ENCODE measurements at regions not wholly inside any gene's neighbourhood (a gene's known extent, or its start where the extent isn't known, plus 50 kb on each side); places are given as distances from the start of the nearest gene placed in this dataset.

DNA sequence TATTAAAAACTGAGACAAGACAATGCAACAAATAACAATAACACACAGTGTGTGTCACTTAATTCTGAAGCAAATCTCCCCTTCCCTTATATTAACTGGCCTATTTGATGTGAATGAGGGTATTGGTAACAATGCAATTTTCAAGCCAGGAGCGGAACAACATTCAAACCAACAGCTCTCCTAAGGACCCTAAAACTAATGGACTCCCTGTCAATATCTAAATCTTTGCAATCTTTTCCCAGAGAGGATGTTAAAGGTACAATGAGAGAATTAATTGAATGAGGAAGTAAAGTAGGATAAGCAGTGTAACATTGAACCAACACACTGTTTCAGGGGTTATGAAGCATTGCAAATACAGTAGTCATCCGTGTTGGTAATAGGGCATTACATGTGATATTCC is 311.7 kb downstream of the HTR1A start:
- Histone ChIP-seq H3K9me3 (ENCODE audit: insufficient read depth, low read depth, low read length) (no peaks in the 10 kb centered on the region), H3K27me3 (ENCODE audit: insufficient read depth, low read length) (no peaks in the 10 kb centered on the region), H3K27ac (ENCODE audit: low read depth, low read length) (no peak overlapping the region), H3K4me3 (ENCODE audit: low read length) (no peak overlapping the region), H3K9ac (ENCODE audit: low read depth, low read length) (no peak overlapping the region), H3K4me1 (ENCODE audit: insufficient read depth, low read length) (no peaks in the 10 kb centered on the region), H3K36me3 (ENCODE audit: insufficient read depth, low read length) (no peaks in the 10 kb centered on the region)
- WGBS: 100% methylated on average over 1 of the region's 2 CpGs

DNA sequence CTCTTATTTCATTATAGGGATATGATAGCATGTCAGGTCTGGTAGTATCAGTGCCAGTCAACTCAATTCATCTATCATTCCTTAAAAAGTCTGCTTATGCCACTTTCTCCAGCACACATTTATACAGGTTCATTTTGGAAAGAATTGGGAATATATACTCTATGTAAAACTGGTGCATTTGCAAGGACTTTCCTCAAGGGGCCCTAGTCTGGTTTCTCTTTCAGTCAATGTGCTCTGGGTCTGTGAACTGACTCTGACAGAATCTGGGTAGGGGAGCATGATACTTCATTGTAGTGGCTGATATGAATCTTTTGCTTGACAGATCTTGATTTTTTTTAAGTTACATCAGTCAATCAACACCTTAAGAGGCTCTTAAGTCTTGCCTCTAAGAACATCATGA is 313.9 kb downstream of the HTR1A start:
- Histone ChIP-seq H3K4me3 (ENCODE audit: low read length) (no peak overlapping the region), H3K4me1 (ENCODE audit: insufficient read depth, low read length) (no peaks in the 10 kb centered on the region), H3K36me3 (ENCODE audit: insufficient read depth, low read length) (no peaks in the 10 kb centered on the region), H3K9me3 (ENCODE audit: insufficient read depth, low read depth, low read length) (no peaks in the 10 kb centered on the region), H3K27me3 (ENCODE audit: insufficient read depth, low read length) (no peaks in the 10 kb centered on the region), H3K27ac (ENCODE audit: low read depth, low read length) (no peak overlapping the region), H3K9ac (ENCODE audit: low read depth, low read length) (no peak overlapping the region)

DNA sequence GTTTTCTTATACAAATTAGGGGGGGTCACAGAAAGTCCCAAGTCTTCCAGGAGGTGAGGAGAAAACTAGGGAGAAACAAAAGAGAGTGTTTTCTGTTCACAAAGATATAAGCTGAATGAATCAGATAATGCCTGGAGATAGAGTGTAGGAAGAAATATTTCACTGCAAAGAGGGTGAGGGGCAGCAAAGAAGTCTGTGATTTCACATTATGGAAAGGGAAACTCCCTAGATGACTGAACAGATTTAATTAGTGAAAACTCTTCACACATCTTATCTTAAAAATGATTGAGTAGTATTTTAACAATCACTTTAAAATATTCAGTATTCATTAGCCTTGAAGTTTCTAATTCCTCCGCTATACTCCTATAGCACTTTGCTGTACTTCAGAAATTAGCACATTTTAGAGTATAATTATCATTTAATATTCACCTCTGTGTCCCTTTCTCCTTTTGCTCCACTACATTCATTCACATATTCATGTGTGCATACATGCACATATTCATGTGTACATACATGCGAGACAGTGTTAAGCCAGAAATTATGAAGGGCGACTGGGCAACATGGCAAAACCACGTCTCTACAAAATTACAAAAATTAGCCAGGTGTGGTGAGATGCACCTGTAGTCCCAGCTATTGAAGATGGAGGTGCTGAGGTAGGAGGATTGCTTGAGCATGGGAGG is 332.2 kb downstream of the HTR1A start:
- no peak overlapping the region for H3K4me3 ChIP-seq (ENCODE audit: low read length)
- no peaks in the 10 kb centered on the region for H3K27me3 ChIP-seq (ENCODE audit: insufficient read depth, low read length)
- no peaks in the 10 kb centered on the region for H3K36me3 ChIP-seq (ENCODE audit: insufficient read depth, low read length)
- no peak overlapping the region for H3K27ac ChIP-seq (ENCODE audit: low read depth, low read length)
- no peaks in the 10 kb centered on the region for H3K9me3 ChIP-seq (ENCODE audit: insufficient read depth, low read depth, low read length)
- WGBS: 100% methylated on average over 4 of the region's 4 CpGs
- H3K9ac ChIP-seq (ENCODE audit: low read depth, low read length): no peak overlapping the region
- H3K4me1 ChIP-seq (ENCODE audit: insufficient read depth, low read length): no peaks in the 10 kb centered on the region

DNA sequence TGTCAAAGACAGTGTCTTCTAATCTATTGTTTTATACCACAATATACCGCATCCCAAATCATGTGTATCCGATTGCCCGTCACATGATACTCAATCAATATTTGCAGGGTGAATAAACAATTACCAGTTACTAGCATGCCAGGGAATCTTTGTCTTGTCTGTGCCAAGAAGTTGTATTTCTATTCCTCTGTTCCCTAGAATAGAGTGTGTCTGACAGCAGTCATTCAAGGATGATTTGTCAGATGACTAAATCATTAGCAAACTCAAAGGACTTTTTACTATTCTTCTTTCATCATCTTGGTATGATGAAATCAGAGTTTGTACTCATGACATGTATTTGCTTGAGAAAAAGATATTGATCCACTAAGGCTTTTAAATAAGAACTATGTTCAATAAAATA is 348.8 kb downstream of the HTR1A start:
- H3K4me1 ChIP-seq (ENCODE audit: insufficient read depth, low read length): no peaks in the 10 kb centered on the region
- 94% methylated on average over 3 of the region's 3 CpGs for WGBS
- no peaks in the 10 kb centered on the region for H3K36me3 ChIP-seq (ENCODE audit: insufficient read depth, low read length)
- no peak overlapping the region for H3K27ac ChIP-seq (ENCODE audit: low read depth, low read length)
- H3K9me3 ChIP-seq (ENCODE audit: insufficient read depth, low read depth, low read length): no peaks in the 10 kb centered on the region
- no peak overlapping the region for H3K9ac ChIP-seq (ENCODE audit: low read depth, low read length)
- H3K4me3 ChIP-seq (ENCODE audit: low read length): no peak overlapping the region
- no peaks in the 10 kb centered on the region for H3K27me3 ChIP-seq (ENCODE audit: insufficient read depth, low read length)

DNA sequence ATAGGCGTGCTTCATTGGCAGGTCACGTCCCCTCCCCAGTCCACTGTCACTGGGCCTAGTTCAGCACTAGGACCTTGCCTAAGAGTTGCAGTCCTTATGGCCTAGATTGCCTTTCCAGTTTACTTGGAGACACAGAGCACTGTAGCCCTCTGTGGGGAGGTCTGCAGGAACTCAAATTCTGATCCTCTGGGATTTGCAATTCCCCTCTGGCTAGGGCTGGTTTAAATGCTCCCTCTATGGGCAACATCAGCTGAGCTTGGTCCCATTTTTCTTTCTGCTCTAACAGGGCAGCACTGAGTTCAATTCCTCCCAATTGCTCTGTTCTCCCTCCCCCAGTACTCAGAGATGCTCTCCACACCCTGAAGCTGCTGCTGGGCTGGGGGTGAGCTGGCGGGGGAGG is 358.2 kb downstream of the HTR1A start:
- 92% methylated on average over 3 of the region's 3 CpGs for WGBS
- H3K27me3 ChIP-seq (ENCODE audit: insufficient read depth, low read length): no peaks in the 10 kb centered on the region
- no peaks in the 10 kb centered on the region for H3K36me3 ChIP-seq (ENCODE audit: insufficient read depth, low read length)

DNA sequence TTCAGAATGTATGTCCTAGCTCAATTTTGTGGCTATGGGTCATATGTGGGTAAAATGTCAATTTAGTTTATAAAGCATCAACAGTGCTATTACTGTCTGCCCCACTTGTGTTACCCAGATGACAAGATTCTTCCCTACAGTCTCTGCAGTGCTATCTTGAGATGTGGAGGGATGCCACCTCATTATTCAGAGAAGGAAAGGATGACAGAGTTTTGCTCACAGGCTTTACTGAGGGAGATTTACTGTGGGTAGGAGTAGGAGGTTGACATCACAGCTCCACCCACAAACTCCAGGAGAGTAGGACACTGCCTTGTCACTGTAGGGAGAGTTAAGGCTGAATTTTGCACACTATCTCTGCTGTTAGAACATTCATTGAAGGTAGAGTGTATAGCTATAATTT is 359.3 kb downstream of the HTR1A start:
- H3K4me1 ChIP-seq (ENCODE audit: insufficient read depth, low read length): no peaks in the 10 kb centered on the region
- H3K27ac ChIP-seq (ENCODE audit: low read depth, low read length): no peak overlapping the region
- no peak overlapping the region for H3K4me3 ChIP-seq (ENCODE audit: low read length)
- no peaks in the 10 kb centered on the region for H3K9me3 ChIP-seq (ENCODE audit: insufficient read depth, low read depth, low read length)
- no peaks in the 10 kb centered on the region for H3K27me3 ChIP-seq (ENCODE audit: insufficient read depth, low read length)
- no peaks in the 10 kb centered on the region for H3K36me3 ChIP-seq (ENCODE audit: insufficient read depth, low read length)
- H3K9ac ChIP-seq (ENCODE audit: low read depth, low read length): no peak overlapping the region

More for the DNA sequence above, 358.2 kb downstream of the HTR1A start:
- H3K4me3 ChIP-seq (ENCODE audit: low read length): no peak overlapping the region
- H3K9ac ChIP-seq (ENCODE audit: low read depth, low read length): no peak overlapping the region
- H3K9me3 ChIP-seq (ENCODE audit: insufficient read depth, low read depth, low read length): no peaks in the 10 kb centered on the region
- H3K27ac ChIP-seq (ENCODE audit: low read depth, low read length): no peak overlapping the region
- H3K4me1 ChIP-seq (ENCODE audit: insufficient read depth, low read length): no peaks in the 10 kb centered on the region

DNA sequence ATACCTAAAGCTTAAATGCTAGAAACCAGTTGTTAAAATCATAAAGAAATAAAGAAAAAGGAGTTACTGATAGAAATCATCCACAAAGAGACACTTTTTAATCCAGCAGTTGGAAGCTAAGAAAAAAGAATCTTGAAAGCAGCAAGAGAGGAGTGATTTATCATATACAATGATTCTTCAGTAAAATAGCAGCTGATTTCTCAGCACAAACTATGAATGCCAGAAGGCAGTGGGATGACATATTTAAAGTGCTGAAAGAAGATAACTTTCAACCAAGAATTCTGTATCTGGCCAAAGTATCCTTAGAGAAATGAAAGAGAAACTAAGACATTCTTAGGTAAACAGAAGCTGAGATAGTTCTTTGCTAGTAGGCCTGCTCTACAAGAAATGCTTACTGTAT is 366.0 kb downstream of the HTR1A start:
- Histone ChIP-seq H3K9ac (ENCODE audit: low read depth, low read length) (no peak overlapping the region), H3K27me3 (ENCODE audit: insufficient read depth, low read length) (no peaks in the 10 kb centered on the region), H3K9me3 (ENCODE audit: insufficient read depth, low read depth, low read length) (peaks cover 10% of the 10 kb centered on the region), H3K4me3 (ENCODE audit: low read length) (no peak overlapping the region), H3K4me1 (ENCODE audit: insufficient read depth, low read length) (no peaks in the 10 kb centered on the region), H3K36me3 (ENCODE audit: insufficient read depth, low read length) (no peaks in the 10 kb centered on the region), H3K27ac (ENCODE audit: low read depth, low read length) (no peak overlapping the region)

DNA sequence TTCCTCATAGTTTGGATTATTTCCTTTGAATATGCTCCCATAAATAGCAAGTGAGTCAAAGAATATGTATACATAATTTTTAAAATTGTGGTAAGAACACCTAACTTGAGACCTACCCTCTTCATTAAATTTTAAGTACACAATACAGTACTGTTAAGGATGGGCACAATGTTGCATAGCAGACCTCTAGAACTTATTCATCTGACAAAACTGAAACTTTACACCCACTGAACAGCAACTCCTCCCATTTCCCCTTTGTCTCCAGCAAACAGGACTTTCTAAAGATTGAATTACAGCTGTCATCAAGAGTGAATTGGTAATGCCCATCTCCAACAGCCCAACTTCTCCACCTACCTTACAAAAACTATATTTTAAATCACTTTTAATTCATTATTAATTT is 388.9 kb downstream of the HTR1A start:
- H3K27me3 ChIP-seq (ENCODE audit: insufficient read depth, low read length): no peaks in the 10 kb centered on the region
- peaks cover 6% of the 10 kb centered on the region for H3K9me3 ChIP-seq (ENCODE audit: insufficient read depth, low read depth, low read length)
- no peak overlapping the region for H3K4me3 ChIP-seq (ENCODE audit: low read length)
- H3K4me1 ChIP-seq (ENCODE audit: insufficient read depth, low read length): no peaks in the 10 kb centered on the region
- no peaks in the 10 kb centered on the region for H3K36me3 ChIP-seq (ENCODE audit: insufficient read depth, low read length)
- no peak overlapping the region for H3K9ac ChIP-seq (ENCODE audit: low read depth, low read length)
- no peak overlapping the region for H3K27ac ChIP-seq (ENCODE audit: low read depth, low read length)

DNA sequence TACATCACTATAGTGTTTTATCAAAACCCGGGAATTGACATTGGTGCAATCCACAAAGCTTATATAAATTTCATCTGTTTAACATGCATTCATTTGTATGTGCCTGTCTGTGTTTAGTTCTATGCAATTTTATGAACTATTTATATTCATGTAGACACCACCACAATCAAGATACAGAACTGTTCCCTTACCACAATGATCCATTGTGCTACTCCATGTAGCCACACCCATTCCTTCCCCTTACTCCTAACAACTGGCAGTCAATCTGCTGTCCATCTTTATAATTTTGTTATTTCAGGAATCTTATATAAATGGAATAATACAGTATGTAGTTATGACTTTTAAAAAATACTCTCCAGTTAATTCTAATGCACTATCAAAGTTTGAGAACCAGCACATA is 389.5 kb downstream of the HTR1A start:
- peaks cover 6% of the 10 kb centered on the region for H3K9me3 ChIP-seq (ENCODE audit: insufficient read depth, low read depth, low read length)
- H3K4me3 ChIP-seq (ENCODE audit: low read length): no peak overlapping the region
- no peaks in the 10 kb centered on the region for H3K27me3 ChIP-seq (ENCODE audit: insufficient read depth, low read length)
- no peak overlapping the region for H3K9ac ChIP-seq (ENCODE audit: low read depth, low read length)
- 100% methylated on average over 1 of the region's 1 CpG for WGBS
- H3K36me3 ChIP-seq (ENCODE audit: insufficient read depth, low read length): no peaks in the 10 kb centered on the region
- H3K27ac ChIP-seq (ENCODE audit: low read depth, low read length): no peak overlapping the region
- H3K4me1 ChIP-seq (ENCODE audit: insufficient read depth, low read length): no peaks in the 10 kb centered on the region

DNA sequence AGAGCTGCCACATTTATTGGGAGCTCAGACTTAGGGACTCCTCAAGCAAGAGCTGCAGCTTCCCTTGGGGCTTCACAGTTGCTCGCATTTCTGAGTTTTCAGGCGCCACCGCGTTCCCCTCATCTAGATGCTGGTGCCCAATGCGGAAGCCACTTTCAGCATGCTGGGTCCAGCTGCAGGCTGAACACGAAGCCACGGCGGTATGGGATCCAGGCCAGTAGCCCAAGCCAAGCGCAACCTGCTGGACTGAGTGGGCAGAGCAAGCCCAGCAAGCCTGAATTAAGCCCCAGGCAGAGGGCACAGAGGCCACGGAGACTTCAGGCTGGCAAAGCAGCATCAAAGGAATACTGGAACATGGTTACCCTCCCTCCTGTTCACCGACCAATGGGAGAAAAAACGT is 391.5 kb downstream of the HTR1A start:
- Histone ChIP-seq H3K9ac (ENCODE audit: low read depth, low read length) (no peak overlapping the region), H3K27me3 (ENCODE audit: insufficient read depth, low read length) (no peaks in the 10 kb centered on the region), H3K36me3 (ENCODE audit: insufficient read depth, low read length) (no peaks in the 10 kb centered on the region), H3K27ac (ENCODE audit: low read depth, low read length) (no peak overlapping the region), H3K4me3 (ENCODE audit: low read length) (no peak overlapping the region), H3K9me3 (ENCODE audit: insufficient read depth, low read depth, low read length) (peaks cover 6% of the 10 kb centered on the region), H3K4me1 (ENCODE audit: insufficient read depth, low read length) (no peaks in the 10 kb centered on the region)
- 95% methylated on average over 12 of the region's 12 CpGs for WGBS

DNA sequence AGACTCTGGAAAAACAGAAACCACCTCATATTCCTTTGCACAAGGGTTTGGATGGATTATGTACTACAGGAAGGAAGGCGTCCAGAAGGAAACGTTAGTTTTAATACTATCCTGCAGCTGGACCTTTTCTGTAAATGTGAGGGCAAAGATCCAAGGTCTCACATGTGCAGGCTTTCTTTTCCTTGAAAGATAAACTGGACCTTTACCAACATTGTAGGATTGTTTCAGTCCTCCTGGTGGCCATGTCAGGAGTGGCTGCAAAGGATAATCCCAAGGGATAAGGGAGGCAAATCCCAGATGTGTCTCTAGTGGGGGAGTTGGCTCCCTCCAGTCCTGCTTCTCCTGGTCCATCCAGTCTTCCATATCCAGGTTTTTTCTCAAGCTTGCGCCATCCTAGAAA is 397.5 kb downstream of the HTR1A start:
- H3K4me3 ChIP-seq (ENCODE audit: low read length): no peak overlapping the region
- H3K27me3 ChIP-seq (ENCODE audit: insufficient read depth, low read length): no peaks in the 10 kb centered on the region
- H3K27ac ChIP-seq (ENCODE audit: low read depth, low read length): no peak overlapping the region
- H3K36me3 ChIP-seq (ENCODE audit: insufficient read depth, low read length): no peaks in the 10 kb centered on the region
- H3K9ac ChIP-seq (ENCODE audit: low read depth, low read length): no peak overlapping the region
- peaks cover 14% of the 10 kb centered on the region for H3K9me3 ChIP-seq (ENCODE audit: insufficient read depth, low read depth, low read length)
- WGBS: 93% methylated on average over 3 of the region's 3 CpGs
- no peaks in the 10 kb centered on the region for H3K4me1 ChIP-seq (ENCODE audit: insufficient read depth, low read length)

All from HUES64 (cell line).